ENCODE measurements at regions not wholly inside any gene's neighbourhood (a gene's known extent, or its start where the extent isn't known, plus 50 kb on each side); places are given as distances from the start of the nearest gene placed in this dataset.

DNA sequence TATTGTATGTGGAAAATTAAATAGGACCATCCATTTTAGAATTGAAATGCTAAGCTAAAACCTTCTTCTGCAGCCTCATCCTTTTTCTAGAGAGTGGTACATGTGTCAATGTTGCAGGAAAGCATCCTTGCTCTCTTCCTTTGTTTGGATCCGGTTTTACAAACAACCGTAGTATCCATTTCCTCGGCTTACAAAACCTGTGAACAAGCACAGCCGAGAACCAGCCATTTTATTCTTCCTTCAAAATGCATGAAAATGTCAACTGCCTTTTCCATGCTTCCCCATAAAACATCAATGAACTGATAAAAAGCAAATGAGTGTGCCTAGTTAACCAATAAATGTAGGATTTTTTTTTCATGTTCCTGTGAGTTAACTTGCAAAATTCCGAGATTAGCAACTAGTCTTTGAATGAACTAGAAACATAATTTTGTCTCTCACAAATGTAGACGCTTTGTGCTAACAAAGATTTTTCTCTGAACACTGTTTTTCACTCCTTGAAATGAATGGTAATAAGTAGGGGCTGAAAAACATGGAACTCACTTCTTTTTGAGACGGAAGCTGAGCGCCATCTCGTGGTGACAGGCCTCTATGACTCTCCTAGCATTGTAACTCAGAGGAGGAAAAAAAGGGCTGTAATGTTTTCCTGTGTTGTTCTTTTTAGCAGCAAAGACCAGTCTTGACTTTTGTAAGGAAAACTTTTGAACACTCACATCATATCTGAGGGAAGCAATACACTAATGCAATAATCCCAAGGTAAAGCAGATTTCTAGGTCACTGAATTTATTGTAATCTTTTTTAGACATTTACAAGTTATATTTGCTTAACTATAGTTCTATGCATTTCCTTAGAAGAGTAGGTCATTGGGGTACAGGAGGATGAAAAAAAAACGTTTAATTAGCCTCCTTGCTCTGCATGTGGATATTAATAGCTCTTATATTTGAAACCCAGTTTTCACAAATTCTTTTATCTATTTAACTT, 157.4 kb upstream of the FOXG1 start:
- no peaks in the 10 kb centered on the region for H3K9me3 ChIP-seq (ENCODE audit: control insufficient read depth, low read depth, low read length)
- no peak overlapping the region for H3K9ac ChIP-seq (ENCODE audit: control insufficient read depth, extremely low read depth, insufficient read depth, low read length)
- H3K27me3 ChIP-seq (ENCODE audit: control insufficient read depth, extremely low read depth, insufficient read depth, low read length): no peaks in the 10 kb centered on the region
- H3K9me1 ChIP-seq (ENCODE audit: control insufficient read depth, extremely low read depth, insufficient read depth, low read length): no peaks in the 10 kb centered on the region
- no peaks in the 10 kb centered on the region for H3K36me3 ChIP-seq (ENCODE audit: control insufficient read depth in 2 of 2, extremely low read depth in 1 of 2, insufficient read depth in 2 of 2, low read length in 2 of 2)
- no peaks in the 10 kb centered on the region for H3K79me2 ChIP-seq (ENCODE audit: control insufficient read depth, insufficient read depth, low read length)
- H2AFZ ChIP-seq (ENCODE audit: control insufficient read depth, low read length): no peak overlapping the region
- no peaks in the 10 kb centered on the region for H3K4me1 ChIP-seq (ENCODE audit: control insufficient read depth, extremely low read depth, insufficient read depth, low read length)
- H3K4me2 ChIP-seq (ENCODE audit: control insufficient read depth, extremely low read depth, insufficient read depth, low read depth, low read length): no peak overlapping the region
- peak; percentile 76 for FAIRE-seq
- no peak for DNase-seq (ENCODE audit: low read depth, low spot score)
- dilution Hi-C loops (cut with MboI; ENCODE audit: extremely low pct_ligation_motif_present, low sequenced_read_pairs): no loop called here
- no peak overlapping the region for H3K4me3 ChIP-seq (ENCODE audit: control insufficient read depth in 2 of 3, extremely low read depth in 1 of 3, insufficient read depth in 2 of 3, low read depth in 1 of 3, low read length in 3 of 3)
- H4K20me1 ChIP-seq (ENCODE audit: control insufficient read depth, extremely low read depth, insufficient read depth, low read length): no peaks in the 10 kb centered on the region
- TF ChIP-seq, protein P1, sequence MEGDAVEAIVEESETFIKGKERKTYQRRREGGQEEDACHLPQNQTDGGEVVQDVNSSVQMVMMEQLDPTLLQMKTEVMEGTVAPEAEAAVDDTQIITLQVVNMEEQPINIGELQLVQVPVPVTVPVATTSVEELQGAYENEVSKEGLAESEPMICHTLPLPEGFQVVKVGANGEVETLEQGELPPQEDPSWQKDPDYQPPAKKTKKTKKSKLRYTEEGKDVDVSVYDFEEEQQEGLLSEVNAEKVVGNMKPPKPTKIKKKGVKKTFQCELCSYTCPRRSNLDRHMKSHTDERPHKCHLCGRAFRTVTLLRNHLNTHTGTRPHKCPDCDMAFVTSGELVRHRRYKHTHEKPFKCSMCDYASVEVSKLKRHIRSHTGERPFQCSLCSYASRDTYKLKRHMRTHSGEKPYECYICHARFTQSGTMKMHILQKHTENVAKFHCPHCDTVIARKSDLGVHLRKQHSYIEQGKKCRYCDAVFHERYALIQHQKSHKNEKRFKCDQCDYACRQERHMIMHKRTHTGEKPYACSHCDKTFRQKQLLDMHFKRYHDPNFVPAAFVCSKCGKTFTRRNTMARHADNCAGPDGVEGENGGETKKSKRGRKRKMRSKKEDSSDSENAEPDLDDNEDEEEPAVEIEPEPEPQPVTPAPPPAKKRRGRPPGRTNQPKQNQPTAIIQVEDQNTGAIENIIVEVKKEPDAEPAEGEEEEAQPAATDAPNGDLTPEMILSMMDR (optimal IDR thresholded peaks at IDR 0.05 in 1 of 3, IDR thresholded peaks at IDR 0.05 in 1 of 3, conservative IDR thresholded peaks at IDR 0.05 in 1 of 3; ENCODE audit: extremely low read depth in 1 of 3, insufficient read depth in 2 of 3, low read length in 3 of 3): peak; percentile 70 to 81 (median 77)
- no peak for TF ChIP-seq EZH2 (IDR thresholded peaks at IDR 0.05; ENCODE audit: low read length)
- no peak overlapping the region for H3K27ac ChIP-seq (ENCODE audit: control insufficient read depth, insufficient read depth, low read length)

DNA sequence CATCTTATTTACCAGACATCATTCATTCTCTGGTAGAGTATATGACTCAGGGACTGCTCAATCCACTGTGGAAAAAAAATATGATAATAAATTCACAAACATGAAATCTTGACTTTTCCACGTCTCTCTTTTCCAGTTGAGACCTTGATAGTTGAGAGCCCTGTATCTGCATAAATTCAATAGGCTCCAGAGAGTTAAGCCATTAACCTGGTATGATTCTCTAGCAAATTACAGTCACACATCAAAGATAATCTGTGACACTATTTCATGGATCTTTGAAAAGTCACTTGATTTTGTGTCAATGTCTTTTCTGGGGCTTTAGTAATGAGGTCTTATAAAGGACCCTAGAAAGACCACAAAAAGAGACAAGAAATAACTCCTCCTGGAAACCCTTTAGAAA, 154.2 kb upstream of the FOXG1 start:
- no peak for DNase-seq (ENCODE audit: low read depth, low spot score)
- no peak overlapping the region for H3K4me2 ChIP-seq (ENCODE audit: control insufficient read depth, extremely low read depth, insufficient read depth, low read depth, low read length)
- H3K9me3 ChIP-seq (ENCODE audit: control insufficient read depth, low read depth, low read length): no peaks in the 10 kb centered on the region
- H3K4me3 ChIP-seq (ENCODE audit: control insufficient read depth in 2 of 3, extremely low read depth in 1 of 3, insufficient read depth in 2 of 3, low read depth in 1 of 3, low read length in 3 of 3): no peak overlapping the region
- no peaks in the 10 kb centered on the region for H3K27me3 ChIP-seq (ENCODE audit: control insufficient read depth, extremely low read depth, insufficient read depth, low read length)
- no peak overlapping the region for H3K9ac ChIP-seq (ENCODE audit: control insufficient read depth, extremely low read depth, insufficient read depth, low read length)
- H2AFZ ChIP-seq (ENCODE audit: control insufficient read depth, low read length): no peak overlapping the region
- dilution Hi-C loops (cut with MboI; ENCODE audit: extremely low pct_ligation_motif_present, low sequenced_read_pairs): no loop called here
- H4K20me1 ChIP-seq (ENCODE audit: control insufficient read depth, extremely low read depth, insufficient read depth, low read length): no peaks in the 10 kb centered on the region
- no peaks in the 10 kb centered on the region for H3K36me3 ChIP-seq (ENCODE audit: control insufficient read depth in 2 of 2, extremely low read depth in 1 of 2, insufficient read depth in 2 of 2, low read length in 2 of 2)
- no peaks in the 10 kb centered on the region for H3K4me1 ChIP-seq (ENCODE audit: control insufficient read depth, extremely low read depth, insufficient read depth, low read length)
- FAIRE-seq: no peak
- no peaks in the 10 kb centered on the region for H3K9me1 ChIP-seq (ENCODE audit: control insufficient read depth, extremely low read depth, insufficient read depth, low read length)
- no peak overlapping the region for H3K27ac ChIP-seq (ENCODE audit: control insufficient read depth, insufficient read depth, low read length)
- H3K79me2 ChIP-seq (ENCODE audit: control insufficient read depth, insufficient read depth, low read length): no peaks in the 10 kb centered on the region
- no peak for TF ChIP-seq EZH2 (IDR thresholded peaks at IDR 0.05; ENCODE audit: low read length)
- TF ChIP-seq, protein P1 (optimal IDR thresholded peaks at IDR 0.05 in 1 of 3, IDR thresholded peaks at IDR 0.05 in 1 of 3, conservative IDR thresholded peaks at IDR 0.05 in 1 of 3; ENCODE audit: extremely low read depth in 1 of 3, insufficient read depth in 2 of 3, low read length in 3 of 3): no peak

Data from keratinocyte (primary cell).